22Rv1 (cell line): ENCODE measurements at regions not wholly inside any gene's neighbourhood (a gene's known extent, or its start where the extent isn't known, plus 50 kb on each side); places are given as distances from the start of the nearest gene placed in this dataset.

Experiments
- CTCF ChIP-seq: fragments of 450-650 bp; IDR thresholded peaks from 2 replicates; pipeline ENCODE4 v1.5.1; 2017; ENCODE audit warnings: mild to moderate bottlenecking
- ZFX ChIP-seq: fragments of 450-650 bp; IDR thresholded peaks from 2 replicates; pipeline ENCODE4 v1.6.1; 2017; ENCODE audit warnings: antibody characterized with exemption, borderline replicate concordance

GRCh38 chr13:40039061-40039460 is 383.6 kb downstream of the COG6 start:
- TF ChIP-seq CTCF (no peak), ZFX (no peak)
